ENCODE measurements at regions not wholly inside any gene's neighbourhood (a gene's known extent, or its start where the extent isn't known, plus 50 kb on each side); places are given as distances from the start of the nearest gene placed in this dataset.

GRCh38 chr5:136605638-136606037, 240.3 kb upstream of the TRPC7 start:
- no peak for TF ChIP-seq CTCF (IDR thresholded peaks at IDR 0.05)
- TF ChIP-seq POLR2AphosphoS5 (IDR thresholded peaks at IDR 0.05) = no peak

All from prostate gland (tissue), 2 donors.